Activated CD8-positive, alpha-beta memory T cell treated with anti-CD3 and anti-CD28 coated beads for 4 hours (primary cell): ENCODE measurements at regions not wholly inside any gene's neighbourhood (a gene's known extent, or its start where the extent isn't known, plus 50 kb on each side); places are given as distances from the start of the nearest gene placed in this dataset.

Experiments
- DNase-seq, 2 donors: peaks; one replicate each; pipeline ENCODE4 v3.0.0-alpha.2; 2020; ENCODE audit warnings: low read depth in 2 of 2

DNA sequence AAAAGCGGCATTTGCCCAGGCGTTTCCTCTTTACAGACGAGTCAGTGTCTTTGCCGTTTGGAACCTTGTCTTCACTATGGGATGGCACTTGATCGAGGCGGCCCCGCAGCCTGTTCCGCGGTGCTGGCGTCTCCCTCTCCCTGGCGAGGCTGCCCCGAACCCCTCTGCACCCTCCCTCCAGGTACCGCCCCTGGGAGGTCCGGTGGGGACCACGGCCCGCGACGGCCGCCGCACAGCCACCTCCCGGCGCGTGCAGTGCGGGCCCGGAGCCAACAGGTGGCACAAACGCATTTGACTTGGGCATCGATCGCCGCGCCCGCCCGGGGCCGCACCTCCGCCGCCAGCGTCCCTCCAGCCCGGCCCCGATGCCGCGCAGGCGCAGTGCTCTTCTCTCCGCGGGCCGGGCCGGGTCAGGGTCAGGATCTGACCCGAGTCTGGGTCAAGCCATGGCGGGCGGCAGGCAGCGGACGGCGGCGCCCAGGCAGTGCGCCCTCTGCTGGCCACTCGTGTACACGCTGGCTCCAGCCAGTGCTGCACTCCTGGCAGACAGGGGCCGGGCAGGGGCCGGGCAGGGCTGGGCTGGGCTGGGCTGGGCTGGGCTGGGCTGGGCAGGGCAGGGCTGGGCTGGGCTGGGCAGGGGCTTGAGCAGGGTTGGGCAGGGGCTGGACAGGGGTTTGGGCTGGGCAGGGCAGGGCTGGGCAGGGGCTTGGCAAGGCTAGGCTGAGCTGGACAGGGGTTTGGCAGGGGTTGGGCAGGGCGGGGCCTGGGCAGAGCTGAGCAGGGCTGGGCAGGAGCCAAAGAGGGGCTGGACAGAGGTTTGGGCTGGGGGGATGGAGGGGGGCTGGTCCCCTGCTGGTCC is 155.8 kb upstream of the IRX4 start:
- peak; percentile 8 to 20 for DNase-seq

GRCh38 chr5:2036885-2037284 is 154.2 kb upstream of the IRX4 start:
- DNase-seq, result no peak

GRCh38 chr5:2032432-2032831 is 149.7 kb upstream of the IRX4 start:
- no peak for DNase-seq

- no peak for DNase-seq
Measured at GRCh38 chr5:2031581-2031980, 148.9 kb upstream of the IRX4 start.

- no peak for DNase-seq
Measured at GRCh38 chr5:2030131-2030530, 147.4 kb upstream of the IRX4 start.

DNA sequence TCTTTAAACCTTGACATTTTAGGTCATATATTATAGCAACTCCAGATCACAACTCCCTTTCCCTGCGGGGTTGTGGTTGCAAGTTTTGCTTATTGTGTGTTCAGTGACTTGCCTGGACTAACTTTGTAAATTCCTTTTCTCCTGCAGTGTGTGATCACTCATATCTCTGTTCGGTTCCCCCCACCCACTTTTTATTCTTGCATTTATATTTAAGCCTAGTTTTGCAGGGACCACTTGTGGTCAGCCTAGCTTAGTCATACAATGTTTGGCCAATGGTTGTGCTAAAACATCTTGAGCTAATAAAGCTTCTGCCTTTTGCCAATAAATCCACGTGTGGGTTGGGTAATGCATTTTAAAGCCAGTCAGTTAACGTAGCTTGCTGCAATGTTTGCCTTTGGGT is 146.5 kb upstream of the IRX4 start:
- no peak for DNase-seq

- no peak for DNase-seq
Measured at GRCh38 chr5:2027790-2028189, 145.1 kb upstream of the IRX4 start.

- no peak for DNase-seq
Measured at GRCh38 chr5:2024986-2025721, 142.4 kb upstream of the IRX4 start.

DNA sequence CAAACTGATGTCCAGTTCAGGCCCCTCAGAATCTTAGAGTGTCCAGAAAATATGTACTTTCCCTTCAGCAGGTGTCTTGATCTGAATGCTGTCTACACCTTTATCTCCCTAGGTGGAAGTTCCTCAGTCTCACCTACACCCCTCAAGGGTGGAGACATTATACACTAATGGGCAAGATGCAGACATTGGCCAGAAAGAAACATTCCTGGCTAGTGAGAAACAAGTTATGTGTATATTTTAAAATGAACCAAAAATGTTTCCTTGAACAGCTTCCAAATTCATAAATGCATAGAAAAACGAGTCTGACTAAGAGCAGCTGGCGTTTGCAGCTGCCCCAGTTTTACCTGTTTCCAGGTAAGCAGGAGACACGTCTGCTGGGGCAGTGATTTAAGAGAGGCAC is 140.5 kb upstream of the IRX4 start:
- DNase-seq, result no peak

GRCh38 chr5:2022436-2022835 is 139.7 kb upstream of the IRX4 start:
- DNase-seq, result no peak

DNA sequence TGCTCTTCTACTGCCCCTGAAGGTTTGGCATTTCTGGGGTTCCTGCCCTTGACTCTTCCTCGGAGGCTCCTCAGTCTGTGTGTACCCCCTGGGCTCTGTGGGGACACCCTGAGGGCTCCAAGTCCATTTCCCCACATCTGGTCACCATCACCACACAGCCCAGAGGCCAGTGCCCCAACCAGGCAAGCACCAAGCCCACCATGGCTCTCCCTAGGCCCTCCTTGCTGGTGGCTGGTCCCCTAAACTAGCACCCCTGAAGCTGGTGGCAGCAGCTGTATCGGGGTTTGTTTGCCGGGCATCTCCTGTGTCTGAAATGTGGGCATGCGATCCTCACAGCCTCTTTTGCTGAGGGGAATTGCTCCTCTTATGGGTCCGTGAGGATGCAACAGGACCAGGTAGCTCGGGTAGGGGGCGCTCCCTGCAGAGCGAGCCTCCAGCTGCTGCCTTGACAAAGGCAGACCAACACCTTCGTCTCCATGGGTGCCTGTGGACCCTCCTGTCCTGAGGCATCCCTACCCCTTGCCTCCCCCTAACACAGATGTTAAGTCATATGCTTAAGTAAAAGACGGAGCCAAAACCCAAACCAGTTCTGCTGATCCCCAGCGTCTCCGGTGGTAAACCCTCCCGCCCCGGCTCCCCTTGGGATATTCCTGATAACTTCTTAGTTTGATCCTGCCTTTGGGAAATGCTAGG is 138.9 kb upstream of the IRX4 start:
- DNase-seq, result no peak

- DNase-seq, result no peak
Measured at GRCh38 chr5:2020730-2021129, 138.0 kb upstream of the IRX4 start.

- DNase-seq, result no peak
Measured at GRCh38 chr5:2019716-2020115, 137.0 kb upstream of the IRX4 start.

DNA sequence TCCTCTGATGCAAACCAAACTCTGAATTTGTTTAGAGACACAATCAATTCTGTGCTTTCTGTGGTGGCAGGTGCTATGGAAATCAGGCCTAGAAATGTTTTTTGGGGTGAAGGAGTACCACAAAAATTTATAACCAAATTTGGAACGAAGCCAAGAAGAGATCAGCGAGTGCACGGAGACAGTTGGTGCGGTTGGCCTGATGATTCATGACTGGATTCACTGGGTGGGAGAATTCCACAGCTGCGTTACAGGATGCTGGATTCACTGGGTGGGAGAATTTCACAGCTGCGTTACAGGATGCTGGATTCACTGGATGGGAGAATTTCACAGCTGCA is 135.6 kb upstream of the IRX4 start:
- DNase-seq, result no peak

DNA sequence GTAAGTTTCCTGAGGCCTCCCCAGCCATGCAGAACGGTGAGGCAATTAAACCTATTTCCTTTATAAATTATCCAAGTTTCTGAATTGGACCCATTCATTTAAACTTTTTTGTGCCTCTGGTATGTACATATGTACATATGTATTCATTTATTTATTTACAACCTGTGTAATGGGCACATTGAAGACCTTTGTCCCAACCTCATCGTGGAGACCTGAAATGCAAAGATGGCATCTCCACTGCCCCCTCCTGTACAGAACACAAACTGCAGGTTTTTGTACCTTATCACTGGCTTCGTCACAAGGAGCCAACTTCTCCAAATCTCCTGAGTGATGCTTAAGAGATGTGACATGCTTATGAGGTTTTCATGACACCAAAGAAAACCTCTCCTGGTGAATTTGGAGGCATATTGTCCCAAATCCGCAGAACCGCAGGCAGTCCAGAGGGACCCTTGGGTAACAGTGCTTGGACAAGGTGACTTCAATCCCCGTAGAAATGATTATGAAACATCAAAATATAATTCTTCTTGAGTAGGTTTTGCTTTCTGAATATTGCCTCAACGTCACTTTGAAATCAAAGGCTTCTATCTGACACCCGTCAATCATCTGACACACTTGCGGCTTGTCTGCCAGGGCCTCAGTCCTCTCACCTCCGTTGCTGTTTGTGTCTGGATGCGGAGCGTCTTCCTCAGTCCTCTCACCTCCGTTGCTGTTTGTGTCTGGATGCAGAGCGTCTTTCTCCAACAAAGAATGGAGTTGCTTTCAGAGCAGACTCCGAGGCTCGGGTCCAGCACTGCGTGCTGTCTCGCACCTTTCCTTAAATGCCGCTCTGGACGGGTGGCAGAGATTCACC is 135.0 kb upstream of the IRX4 start:
- DNase-seq, result no peak

- no peak for DNase-seq
Measured at GRCh38 chr5:2015961-2016360, 133.2 kb upstream of the IRX4 start.

- no peak for DNase-seq
Measured at GRCh38 chr5:2015124-2015848, 132.6 kb upstream of the IRX4 start.

- DNase-seq, result no peak
Measured at GRCh38 chr5:2014058-2014610, 131.4 kb upstream of the IRX4 start.

DNA sequence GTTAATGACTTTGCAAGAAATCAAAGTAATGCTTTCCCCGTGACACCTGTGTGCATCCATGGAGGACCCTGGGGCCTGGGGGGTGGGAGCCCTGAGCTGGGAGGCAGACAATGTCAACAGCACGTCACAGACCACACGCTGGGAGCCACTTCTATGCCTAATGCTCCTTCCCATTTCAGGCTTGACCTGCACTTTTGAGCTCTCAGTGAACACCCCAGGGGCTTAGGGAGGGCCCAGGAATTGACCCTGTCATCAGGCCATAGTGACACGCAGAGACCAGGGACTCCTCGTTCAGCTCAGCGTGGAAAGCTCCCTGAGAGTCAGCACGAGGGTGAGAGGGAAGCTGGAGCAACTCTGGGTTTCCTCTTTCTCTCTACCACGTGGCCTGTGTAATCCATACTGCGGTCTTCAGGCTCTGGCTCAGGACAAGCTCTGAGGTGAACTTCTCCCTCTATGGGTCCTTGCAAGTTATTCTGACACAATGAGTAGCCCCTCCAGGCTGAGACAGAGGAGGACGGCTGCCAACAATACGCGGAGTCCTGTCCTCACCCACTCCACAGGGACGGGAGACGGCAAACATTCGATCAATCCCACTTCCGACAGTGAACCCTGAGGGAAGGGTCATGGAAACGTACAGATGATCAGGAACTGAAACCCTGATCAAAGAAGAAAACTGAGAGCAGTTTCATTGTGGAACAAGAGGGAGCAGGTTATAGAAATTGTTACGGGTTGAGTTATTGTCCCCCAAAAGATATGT is 130.8 kb upstream of the IRX4 start:
- no peak for DNase-seq

GRCh38 chr5:2012885-2013284 is 130.2 kb upstream of the IRX4 start:
- no peak for DNase-seq
